BLaER1 (cell line): ENCODE measurements at regions not wholly inside any gene's neighbourhood (a gene's known extent, or its start where the extent isn't known, plus 50 kb on each side); places are given as distances from the start of the nearest gene placed in this dataset.

Source experiments
- H3K27ac ChIP-seq: shearing (Covaris generic); formaldehyde crosslinking; 2 replicates; pipeline ENCODE4 v1.8.1; 2022
- H3K27me3 ChIP-seq: shearing (Covaris generic); formaldehyde crosslinking; 2 replicates; pipeline ENCODE4 v1.8.1; 2022
- H3K36me3 ChIP-seq: shearing (Covaris generic); formaldehyde crosslinking; 2 replicates; pipeline ENCODE4 v1.8.1; 2022
- H3K4me1 ChIP-seq: shearing (Covaris generic); formaldehyde crosslinking; 2 replicates; pipeline ENCODE4 v1.8.1; 2022
- H3K4me2 ChIP-seq: shearing (Covaris generic); formaldehyde crosslinking; 2 replicates; pipeline ENCODE4 v1.8.1; 2022
- H3K4me3 ChIP-seq: shearing (Covaris generic); formaldehyde crosslinking; 2 replicates; pipeline ENCODE4 v1.8.1; 2022
- H3K9ac ChIP-seq: shearing (Covaris generic); formaldehyde crosslinking; 2 replicates; pipeline ENCODE4 v1.8.1; 2022
- H3K9me3 ChIP-seq: shearing (Covaris generic); formaldehyde crosslinking; 2 replicates; pipeline ENCODE4 v1.8.1; 2022
- H4K20me1 ChIP-seq: shearing (Covaris generic); formaldehyde crosslinking; 2 replicates; pipeline ENCODE4 v1.8.1; 2022
- Cebpa-rat ChIP-seq: shearing (Covaris generic); IDR thresholded peaks from 2 replicates; pipeline ENCODE4 v1.8.1; 2022

- H3K4me3 ChIP-seq: no peak overlapping the region
- no peak overlapping the region for H3K4me2 ChIP-seq
- no peak for TF ChIP-seq Cebpa-rat
- no peaks in the 10 kb centered on the region for H3K4me1 ChIP-seq
- no peak overlapping the region for H3K9ac ChIP-seq
- H3K27me3 ChIP-seq: no peaks in the 10 kb centered on the region
- H3K27ac ChIP-seq: no peak overlapping the region
- H3K36me3 ChIP-seq: no peaks in the 10 kb centered on the region
- H3K9me3 ChIP-seq: no peaks in the 10 kb centered on the region
- no peaks in the 10 kb centered on the region for H4K20me1 ChIP-seq
Observed at GRCh38 chr5:33048315-33048714, 337.2 kb downstream of the NPR3 start.

GRCh38 chr5:33049298-33049697 lies 338.2 kb downstream of the NPR3 start:
- no peak overlapping the region for H3K4me2 ChIP-seq
- no peaks in the 10 kb centered on the region for H3K36me3 ChIP-seq
- no peak for TF ChIP-seq Cebpa-rat
- H3K9ac ChIP-seq: no peak overlapping the region
- no peaks in the 10 kb centered on the region for H3K4me1 ChIP-seq
- no peak overlapping the region for H3K4me3 ChIP-seq
- no peaks in the 10 kb centered on the region for H4K20me1 ChIP-seq
- no peak overlapping the region for H3K27ac ChIP-seq
- H3K9me3 ChIP-seq: no peaks in the 10 kb centered on the region; the same call in 1 of the 2 replicates
- no peaks in the 10 kb centered on the region for H3K27me3 ChIP-seq

- no peaks in the 10 kb centered on the region for H3K36me3 ChIP-seq
- peaks cover 1% of the 10 kb centered on the region; the same call in 1 of the 2 replicates for H3K9me3 ChIP-seq
- no peak overlapping the region for H3K9ac ChIP-seq
Observed at GRCh38 chr5:33049842-33050241, 338.7 kb downstream of the NPR3 start.

GRCh38 chr5:33059081-33059480 lies 348.0 kb downstream of the NPR3 start:
- H3K27me3 ChIP-seq: no peaks in the 10 kb centered on the region
- no peak overlapping the region for H3K9ac ChIP-seq
- H3K4me2 ChIP-seq: no peak overlapping the region
- no peak for TF ChIP-seq Cebpa-rat
- H3K9me3 ChIP-seq: peaks cover 5% of the 10 kb centered on the region; the same call in 1 of the 2 replicates
- H3K27ac ChIP-seq: no peak overlapping the region
- H3K4me3 ChIP-seq: no peak overlapping the region
- no peaks in the 10 kb centered on the region for H3K4me1 ChIP-seq
- H3K36me3 ChIP-seq: no peaks in the 10 kb centered on the region
- no peaks in the 10 kb centered on the region for H4K20me1 ChIP-seq

More at GRCh38 chr5:33049842-33050241, 338.7 kb downstream of the NPR3 start:
- H3K27ac ChIP-seq: no peak overlapping the region
- no peak for TF ChIP-seq Cebpa-rat
- H3K4me3 ChIP-seq: no peak overlapping the region
- H3K27me3 ChIP-seq: no peaks in the 10 kb centered on the region
- no peaks in the 10 kb centered on the region for H4K20me1 ChIP-seq
- H3K4me1 ChIP-seq: no peaks in the 10 kb centered on the region
- no peak overlapping the region for H3K4me2 ChIP-seq

GRCh38 chr5:33065131-33065530 lies 354.0 kb downstream of the NPR3 start:
- Histone ChIP-seq H3K9ac (no peak overlapping the region), H3K36me3 (no peaks in the 10 kb centered on the region), H4K20me1 (no peaks in the 10 kb centered on the region), H3K27me3 (no peaks in the 10 kb centered on the region), H3K9me3 (no peaks in the 10 kb centered on the region), H3K4me1 (no peaks in the 10 kb centered on the region), H3K27ac (no peak overlapping the region), H3K4me3 (no peak overlapping the region), H3K4me2 (no peak overlapping the region)
- TF ChIP-seq Cebpa-rat: no peak

- H3K4me1 ChIP-seq: no peaks in the 10 kb centered on the region
- H3K27ac ChIP-seq: no peak overlapping the region
- TF ChIP-seq Cebpa-rat: no peak
- no peak overlapping the region for H3K4me2 ChIP-seq
- H3K9me3 ChIP-seq: no peaks in the 10 kb centered on the region
- no peak overlapping the region for H3K4me3 ChIP-seq
- H3K9ac ChIP-seq: no peak overlapping the region
- H4K20me1 ChIP-seq: no peaks in the 10 kb centered on the region
- no peaks in the 10 kb centered on the region for H3K36me3 ChIP-seq
- H3K27me3 ChIP-seq: no peaks in the 10 kb centered on the region
Observed at GRCh38 chr5:33067291-33067690, 356.2 kb downstream of the NPR3 start.

- TF ChIP-seq Cebpa-rat: no peak
- no peaks in the 10 kb centered on the region for H3K27me3 ChIP-seq
- no peak overlapping the region for H3K9ac ChIP-seq
- H3K27ac ChIP-seq: no peak overlapping the region
- no peaks in the 10 kb centered on the region for H4K20me1 ChIP-seq
- no peak overlapping the region for H3K4me3 ChIP-seq
- H3K4me1 ChIP-seq: no peaks in the 10 kb centered on the region
- H3K36me3 ChIP-seq: no peaks in the 10 kb centered on the region
- no peaks in the 10 kb centered on the region for H3K9me3 ChIP-seq
- H3K4me2 ChIP-seq: no peak overlapping the region
Observed at GRCh38 chr5:33068786-33069185, 357.7 kb downstream of the NPR3 start.

- no peak overlapping the region for H3K9ac ChIP-seq
- H3K4me3 ChIP-seq: no peak overlapping the region
- H3K27me3 ChIP-seq: no peaks in the 10 kb centered on the region
- no peak for TF ChIP-seq Cebpa-rat
- H3K36me3 ChIP-seq: no peaks in the 10 kb centered on the region
- H3K9me3 ChIP-seq: no peaks in the 10 kb centered on the region
- no peak overlapping the region for H3K4me2 ChIP-seq
- H4K20me1 ChIP-seq: no peaks in the 10 kb centered on the region
- no peaks in the 10 kb centered on the region for H3K4me1 ChIP-seq
- H3K27ac ChIP-seq: no peak overlapping the region
Observed at GRCh38 chr5:33072296-33072695, 361.2 kb downstream of the NPR3 start.

GRCh38 chr5:33072726-33073125 lies 361.6 kb downstream of the NPR3 start:
- no peak overlapping the region for H3K27ac ChIP-seq
- no peak overlapping the region for H3K4me2 ChIP-seq
- no peaks in the 10 kb centered on the region for H3K27me3 ChIP-seq
- H3K9me3 ChIP-seq: no peaks in the 10 kb centered on the region
- no peaks in the 10 kb centered on the region for H3K36me3 ChIP-seq
- no peaks in the 10 kb centered on the region for H4K20me1 ChIP-seq
- H3K9ac ChIP-seq: no peak overlapping the region
- H3K4me3 ChIP-seq: no peak overlapping the region
- TF ChIP-seq Cebpa-rat: no peak
- H3K4me1 ChIP-seq: no peaks in the 10 kb centered on the region

GRCh38 chr5:33073881-33074327 lies 362.8 kb downstream of the NPR3 start:
- Histone ChIP-seq H3K36me3 (no peaks in the 10 kb centered on the region), H3K4me1 (no peaks in the 10 kb centered on the region), H4K20me1 (no peaks in the 10 kb centered on the region), H3K27me3 (no peaks in the 10 kb centered on the region), H3K9ac (no peak overlapping the region), H3K9me3 (no peaks in the 10 kb centered on the region), H3K4me3 (no peak overlapping the region), H3K27ac (no peak overlapping the region), H3K4me2 (no peak overlapping the region)
- TF ChIP-seq Cebpa-rat: no peak

- Histone ChIP-seq H3K9ac (no peak overlapping the region), H3K4me3 (no peak overlapping the region), H3K27ac (no peak overlapping the region), H4K20me1 (no peaks in the 10 kb centered on the region), H3K36me3 (no peaks in the 10 kb centered on the region), H3K4me1 (no peaks in the 10 kb centered on the region), H3K27me3 (no peaks in the 10 kb centered on the region), H3K9me3 (no peaks in the 10 kb centered on the region), H3K4me2 (no peak overlapping the region)
- no peak for TF ChIP-seq Cebpa-rat
Observed at GRCh38 chr5:33074548-33074947, 363.4 kb downstream of the NPR3 start.
